Body of pancreas (tissue), 4 donors: ENCODE measurements at regions not wholly inside any gene's neighbourhood (a gene's known extent, or its start where the extent isn't known, plus 50 kb on each side); places are given as distances from the start of the nearest gene placed in this dataset.

Source experiments
- ATAC-seq: fragments of 150-250 bp; one replicate; pipeline ENCODE4 v1.9.1; 2016
- DNase-seq, 4 donors: peaks; one replicate each; pipeline ENCODE4 v3.0.0-alpha.2; 2019
- H3K27ac ChIP-seq, 4 donors: fragments of 200-600 bp; sonication (generic); 1 replicate in 3 of 4; 2 replicates in 1 of 4; pipeline versions ENCODE4 v1.5.1 to v1.6.1; 2016 to 2019; ENCODE audit warnings: mild to moderate bottlenecking in 1 of 4, mixed read lengths in 1 of 4, moderate library complexity in 1 of 4
- H3K27me3 ChIP-seq, 2 donors: fragments of 200-600 bp; sonication (generic); one replicate each; pipeline ENCODE4 v1.6.0; 2016; ENCODE audit warnings: mild to moderate bottlenecking in 1 of 2
- H3K36me3 ChIP-seq, 2 donors: fragments of 200-600 bp; sonication (generic); replicated peaks in 1 of 2; 2 replicates each; pipeline ENCODE4 v1.5.1; 2016; ENCODE audit warnings: low read depth in 2 of 2; ENCODE audit not compliant: insufficient read depth in 1 of 2
- H3K4me1 ChIP-seq: fragments of 200-600 bp; sonication (generic); one replicate; pipeline ENCODE4 v1.6.0; 2016
- H3K4me3 ChIP-seq, 2 donors: fragments of 200-600 bp; sonication (generic); 1 replicate in 1 of 2; 2 replicates in 1 of 2; pipeline ENCODE4 v1.5.1; 2016 to 2019
- H3K9me3 ChIP-seq, 3 donors: fragments of 200-600 bp; sonication (generic); 1 replicate in 2 of 3; 2 replicates in 1 of 3; pipeline ENCODE4 v1.5.1; 2016
- CTCF ChIP-seq, 7 experiments: fragments of 450-650 bp in 4 of 7; fragments of 200-600 bp in 3 of 7; sonication (generic) in 3 of 7; IDR thresholded peaks; one replicate each; pipeline ENCODE4 v1.5.1; 2016 to 2019; ENCODE audit warnings: antibody characterized with exemption in 7 of 7
- POLR2A ChIP-seq, 3 donors: fragments of 450-650 bp; IDR thresholded peaks; one replicate each; pipeline ENCODE4 v1.6.1; 2016; ENCODE audit warnings: antibody characterized with exemption in 3 of 3, mild to moderate bottlenecking in 2 of 3
- WGBS, 2 donors: methylation state at CpG; one replicate each; pipeline ENCODE4 v1.1.5; 2017; 5-methylcytosine and 5-hydroxymethylcytosine counted together
- intact Hi-C: fragments of 100-400 bp; cut with DNase I; formaldehyde crosslinking; loops from one replicate; pipeline ENCODE4 v1.15.1; 2023

GRCh38 chr13:43981091-43981490, 101.4 kb downstream of the LACC1 start:
- 94% methylated on average over 5 of the region's 5 CpGs for WGBS, 2 donors
- Histone ChIP-seq H3K9me3 (no peaks in the 10 kb centered on the region), H3K4me3 (no peak overlapping the region), H3K4me1 (peaks cover 8% of the 10 kb centered on the region), H3K27ac (no peak overlapping the region), H3K27me3 (no peaks in the 10 kb centered on the region), H3K36me3 (no peaks in the 10 kb centered on the region)
- DNase-seq, result no peak
- intact Hi-C loops, result no loop called here
- TF ChIP-seq CTCF (IDR thresholded peaks at IDR 0.05) (no peak), POLR2A (IDR thresholded peaks at IDR 0.05) (no peak)
- ATAC-seq, result no peak

- Histone ChIP-seq H3K27ac (no peak overlapping the region), H3K4me1 (peaks cover 8% of the 10 kb centered on the region), H3K27me3 (no peaks in the 10 kb centered on the region), H3K36me3 (no peaks in the 10 kb centered on the region), H3K9me3 (no peaks in the 10 kb centered on the region), H3K4me3 (no peak overlapping the region)
- ATAC-seq (no peak), DNase-seq (no peak)
- TF ChIP-seq CTCF (IDR thresholded peaks at IDR 0.05) (no peak), POLR2A (IDR thresholded peaks at IDR 0.05) (no peak)
- 69 to 71% methylated on average over 3 of the region's 3 CpGs for WGBS, 2 donors
- intact Hi-C loops, result no loop called here
Observed at GRCh38 chr13:43981512-43982301, 102.0 kb downstream of the LACC1 start.

- ATAC-seq (no peak), DNase-seq (no peak)
- no peaks in the 10 kb centered on the region for H3K9me3 ChIP-seq
- H3K4me3 ChIP-seq, result no peak overlapping the region
- no peaks in the 10 kb centered on the region for H3K36me3 ChIP-seq
- WGBS, 2 donors, result 87 to 90% methylated on average over 7 of the region's 7 CpGs
- no peak overlapping the region for H3K27ac ChIP-seq
- TF ChIP-seq POLR2A (IDR thresholded peaks at IDR 0.05), result no peak
- TF ChIP-seq CTCF (IDR thresholded peaks at IDR 0.05), result no peak
- H3K4me1 ChIP-seq, result peaks cover 8% of the 10 kb centered on the region
- intact Hi-C loops, result no loop called here
- no peaks in the 10 kb centered on the region for H3K27me3 ChIP-seq
Observed at GRCh38 chr13:43983373-43983772, 103.7 kb downstream of the LACC1 start.

DNA sequence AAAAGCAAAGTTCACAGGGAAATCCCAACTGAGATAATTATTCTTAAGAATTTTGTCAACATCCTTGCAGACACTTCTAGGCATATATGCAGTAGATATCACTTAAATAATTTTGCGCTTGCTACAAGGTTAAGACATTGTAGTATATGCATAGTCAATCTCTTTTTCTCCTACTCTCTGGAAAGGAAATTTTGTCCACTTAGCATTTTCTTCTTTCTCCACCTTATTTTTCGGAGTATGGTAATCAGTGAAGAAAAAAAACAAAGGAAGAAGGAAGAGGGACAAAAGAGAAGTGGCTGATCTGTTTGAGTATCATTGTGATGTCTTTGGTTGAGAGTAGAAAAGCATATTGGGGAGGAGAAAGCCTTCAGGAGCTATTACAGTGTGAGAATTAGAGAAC, 104.6 kb downstream of the LACC1 start:
- 86 to 88% methylated on average over 2 of the region's 2 CpGs for WGBS, 2 donors
- no peaks in the 10 kb centered on the region for H3K36me3 ChIP-seq
- no peaks in the 10 kb centered on the region for H3K9me3 ChIP-seq
- intact Hi-C loops, result no loop called here
- no peak overlapping the region for H3K4me3 ChIP-seq
- ATAC-seq (no peak), DNase-seq (no peak)
- no peak overlapping the region for H3K27ac ChIP-seq
- H3K27me3 ChIP-seq, result no peaks in the 10 kb centered on the region
- TF ChIP-seq POLR2A (IDR thresholded peaks at IDR 0.05), result no peak
- peaks cover 8% of the 10 kb centered on the region for H3K4me1 ChIP-seq

DNA sequence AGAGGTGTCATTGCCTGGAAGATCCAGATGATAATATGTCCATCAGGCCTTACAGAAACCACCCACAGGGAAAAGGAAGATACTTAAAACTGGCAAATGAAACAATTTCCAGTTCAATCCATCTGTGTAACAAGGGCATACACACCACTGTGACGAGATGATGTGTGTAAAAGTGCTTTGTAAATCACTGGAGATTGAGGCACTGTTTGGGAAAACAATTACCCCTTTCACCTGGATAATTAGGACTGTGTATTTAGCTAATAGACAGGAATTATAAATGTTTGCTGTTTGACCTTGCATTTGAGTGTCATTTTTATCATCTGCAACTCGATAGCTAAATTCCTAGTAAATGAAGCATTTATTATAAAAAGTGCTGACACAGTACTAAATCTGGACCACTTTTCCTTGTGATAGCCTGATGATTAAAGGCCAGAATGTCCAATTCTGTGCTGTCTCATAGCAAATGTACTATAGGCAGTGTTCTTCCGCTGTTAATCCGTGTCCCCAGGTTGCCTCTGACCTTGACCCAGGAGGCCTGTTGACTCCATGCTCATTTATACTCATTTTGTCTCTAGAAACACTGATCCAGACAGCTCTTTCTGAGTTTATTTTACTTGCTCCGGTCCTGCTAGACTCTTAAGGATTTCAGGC, 105.8 kb downstream of the LACC1 start:
- H3K27ac ChIP-seq, result no peak overlapping the region
- no peaks in the 10 kb centered on the region for H3K36me3 ChIP-seq
- 14 to 28% methylated on average over 5 of the region's 5 CpGs for WGBS, 2 donors
- no peaks in the 10 kb centered on the region for H3K27me3 ChIP-seq
- TF ChIP-seq POLR2A (IDR thresholded peaks at IDR 0.05) (no peak), CTCF (IDR thresholded peaks at IDR 0.05) (no peak)
- peaks cover 8% of the 10 kb centered on the region for H3K4me1 ChIP-seq
- no peaks in the 10 kb centered on the region for H3K9me3 ChIP-seq
- ATAC-seq, result peak; percentile 52
- intact Hi-C loops, result no loop called here
- no peak for DNase-seq
- H3K4me3 ChIP-seq, result no peak overlapping the region
